PFSK-1 (cell line): ENCODE measurements at regions not wholly inside any gene's neighbourhood (a gene's known extent, or its start where the extent isn't known, plus 50 kb on each side); places are given as distances from the start of the nearest gene placed in this dataset.

Source experiments
- FOXP2 ChIP-seq: optimal IDR thresholded peaks from 2 replicates; pipeline ENCODE3; 2011; ENCODE audit warnings: borderline replicate concordance, control low read depth, inconsistent platforms; ENCODE audit not compliant: insufficient read depth; ENCODE audit errors: extremely low read length, extremely low read depth
- POLR2AphosphoS5 ChIP-seq: IDR thresholded peaks from 2 replicates; pipeline ENCODE4 v1.6.1; 2012; ENCODE audit warnings: low read depth, mild to moderate bottlenecking, control low read depth, low read length, moderate library complexity
- REST ChIP-seq, 2 experiments: IDR thresholded peaks; 2 replicates each; pipeline versions ENCODE4 v1.6.1 to v1.8.0; 2011 to 2012; ENCODE audit warnings: low read depth in 2 of 2, low read length in 2 of 2, control low read depth in 1 of 2, inconsistent platforms in 1 of 2, mild to moderate bottlenecking in 1 of 2, moderate library complexity in 1 of 2; ENCODE audit not compliant: insufficient read depth in 1 of 2
- SIN3A ChIP-seq: IDR thresholded peaks from 2 replicates; pipeline ENCODE4 v1.6.1; 2012; ENCODE audit warnings: mild to moderate bottlenecking, low read length, moderate library complexity, borderline replicate concordance; ENCODE audit not compliant: insufficient read depth
- TAF1 ChIP-seq: IDR thresholded peaks from 2 replicates; pipeline ENCODE4 v1.6.1; 2012; ENCODE audit warnings: low read length, control low read depth, borderline replicate concordance; ENCODE audit not compliant: insufficient read depth

- TF ChIP-seq FOXP2 (no peak), REST (IDR thresholded peaks at IDR 0.05; ENCODE audit: insufficient read depth in 1 of 2, low read depth in 2 of 2, low read length in 2 of 2) (no peak), SIN3A (no peak), TAF1 (no peak), POLR2AphosphoS5 (no peak)
These were observed 158.8 kb upstream of the KLF6 start for GRCh38 chr10:3943695-3944257.

- TF ChIP-seq FOXP2 (no peak), SIN3A (no peak), REST (IDR thresholded peaks at IDR 0.05; ENCODE audit: insufficient read depth in 1 of 2, low read depth in 2 of 2, low read length in 2 of 2) (no peak), POLR2AphosphoS5 (no peak), TAF1 (no peak)
These were observed 158.0 kb upstream of the KLF6 start for GRCh38 chr10:3942937-3943489.

GRCh38 chr10:3941676-3942075, 156.7 kb upstream of the KLF6 start:
- TF ChIP-seq POLR2AphosphoS5 = no peak
- no peak for TF ChIP-seq SIN3A
- TF ChIP-seq REST (IDR thresholded peaks at IDR 0.05; ENCODE audit: insufficient read depth in 1 of 2, low read depth in 2 of 2, low read length in 2 of 2) = no peak
- no peak for TF ChIP-seq TAF1
- no peak for TF ChIP-seq FOXP2

GRCh38 chr10:3936422-3937040, 151.5 kb upstream of the KLF6 start:
- TF ChIP-seq FOXP2 = no peak
- TF ChIP-seq SIN3A = no peak
- no peak for TF ChIP-seq TAF1
- no peak for TF ChIP-seq REST (IDR thresholded peaks at IDR 0.05; ENCODE audit: insufficient read depth in 1 of 2, low read depth in 2 of 2, low read length in 2 of 2)
- no peak for TF ChIP-seq POLR2AphosphoS5
